ENCODE measurements at regions not wholly inside any gene's neighbourhood (a gene's known extent, or its start where the extent isn't known, plus 50 kb on each side); places are given as distances from the start of the nearest gene placed in this dataset.

- no peak for TF ChIP-seq CTCF (IDR thresholded peaks at IDR 0.05)
- TF ChIP-seq POLR2A (IDR thresholded peaks at IDR 0.05) = no peak
Measured at GRCh38 chr18:29849144-29849543, 1193.4 kb downstream of the DSC3 start.

Measured in body of pancreas (tissue), 4 donors.